DMS53 treated with DMSO at 0.1 percent for 48 hours (cell line): ENCODE measurements at regions not wholly inside any gene's neighbourhood (a gene's known extent, or its start where the extent isn't known, plus 50 kb on each side); places are given as distances from the start of the nearest gene placed in this dataset.

Experiments used
- DNase-seq: peaks from one replicate; lab custom pipeline; 2025; ENCODE audit not compliant: unreplicated experiment; lab: John Stamatoyannopoulos, UW

DNA sequence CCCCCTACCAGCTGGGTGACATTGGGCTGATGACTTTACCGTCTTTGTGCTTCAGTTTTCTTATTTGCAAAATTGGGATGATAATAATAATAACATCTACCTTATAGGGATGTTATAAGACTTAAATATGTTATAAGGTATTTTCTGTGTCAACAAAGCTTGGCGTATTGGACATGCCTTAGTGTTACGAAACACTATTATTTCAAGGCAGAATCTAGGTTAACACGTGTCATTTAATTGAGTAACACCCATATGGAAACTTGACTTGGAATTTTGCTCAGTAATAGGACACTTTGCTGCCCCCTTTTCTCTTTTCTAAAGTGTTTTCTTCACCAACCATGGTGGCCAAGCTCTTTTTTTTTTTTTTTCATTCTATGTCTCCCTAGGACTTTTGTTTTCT lies 294.2 kb upstream of the SALL1 start:
- no peak for DNase-seq

DNA sequence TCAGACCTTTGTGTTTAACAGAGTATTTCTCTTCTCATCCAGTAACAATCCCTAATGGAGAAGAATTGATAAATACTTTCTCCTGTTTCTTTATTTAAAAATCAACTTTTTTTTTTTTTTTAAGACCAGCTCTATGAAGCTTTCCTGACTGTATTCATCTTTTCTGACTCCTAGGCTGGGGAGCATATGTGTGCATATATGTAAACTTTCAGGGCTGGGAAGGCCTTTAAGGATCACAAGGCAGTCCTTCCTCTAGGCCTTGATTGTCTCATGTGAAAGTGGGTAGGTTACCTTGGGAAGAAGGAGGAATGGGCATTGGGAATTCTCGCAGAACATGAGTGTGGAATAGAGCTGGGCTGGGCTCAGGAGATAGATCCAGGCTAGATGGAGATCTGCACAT lies 292.9 kb upstream of the SALL1 start:
- DNase-seq: no peak

GRCh38 chr16:51442141-51442870 lies 291.2 kb upstream of the SALL1 start:
- DNase-seq: no peak

DNA sequence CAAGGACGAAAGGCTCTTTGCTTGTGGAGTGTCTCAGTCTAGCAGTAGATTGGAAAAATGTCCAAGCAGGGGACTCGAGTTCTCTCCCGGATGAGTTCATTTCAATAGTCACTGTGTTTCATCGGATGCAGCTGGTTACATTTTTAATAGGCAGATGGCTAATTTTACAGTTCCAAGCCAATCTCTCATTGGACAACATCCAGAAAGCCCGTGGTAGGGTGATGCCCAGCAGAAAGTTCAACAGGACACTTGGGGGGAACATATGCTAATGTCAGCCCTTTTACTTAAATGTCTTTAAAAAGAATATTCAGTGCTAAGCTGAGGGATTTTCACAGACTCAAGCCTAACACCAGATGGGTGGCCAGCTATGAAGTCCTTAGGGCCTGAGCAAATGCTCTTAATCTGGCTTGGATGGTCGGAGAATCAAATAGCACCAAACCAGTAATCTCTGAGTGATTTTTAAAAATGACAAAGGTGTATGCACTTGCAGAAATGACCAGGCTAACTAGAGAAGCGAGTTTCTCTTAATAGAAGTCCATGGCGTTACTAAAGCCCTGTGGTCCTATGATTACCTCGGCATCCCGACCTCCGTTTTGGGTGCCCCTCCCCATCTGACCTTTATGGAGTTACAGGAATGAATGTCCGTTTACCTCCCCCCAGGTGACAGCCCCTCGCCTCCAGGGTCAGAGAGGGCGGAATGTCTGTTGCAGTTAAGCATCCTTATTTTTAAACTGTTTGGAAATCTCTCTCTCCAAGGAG lies 289.2 kb upstream of the SALL1 start:
- DNase-seq: no peak

DNA sequence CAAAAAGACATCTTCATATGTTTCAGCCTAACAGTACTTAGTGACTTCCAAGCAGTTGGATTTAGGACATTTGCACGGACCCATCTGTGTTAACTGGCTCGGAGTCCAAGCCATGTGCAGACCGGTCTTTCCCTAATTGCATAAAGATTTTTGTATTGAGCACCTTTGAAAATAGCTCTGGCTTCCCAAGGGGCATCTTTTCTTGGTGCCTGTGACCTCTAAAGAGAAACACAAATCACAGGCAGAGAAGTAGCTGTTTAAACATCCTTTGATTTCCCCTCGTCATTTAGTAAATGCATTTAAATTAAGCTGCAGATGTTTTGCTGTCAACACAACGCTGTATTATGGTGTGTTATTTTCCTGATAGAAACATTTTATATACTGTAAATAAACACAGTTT lies 288.2 kb upstream of the SALL1 start:
- no peak for DNase-seq

- DNase-seq: no peak
Measured at GRCh38 chr16:51436742-51437141, 285.7 kb upstream of the SALL1 start.

- DNase-seq: no peak
Measured at GRCh38 chr16:51434567-51435198, 283.6 kb upstream of the SALL1 start.

DNA sequence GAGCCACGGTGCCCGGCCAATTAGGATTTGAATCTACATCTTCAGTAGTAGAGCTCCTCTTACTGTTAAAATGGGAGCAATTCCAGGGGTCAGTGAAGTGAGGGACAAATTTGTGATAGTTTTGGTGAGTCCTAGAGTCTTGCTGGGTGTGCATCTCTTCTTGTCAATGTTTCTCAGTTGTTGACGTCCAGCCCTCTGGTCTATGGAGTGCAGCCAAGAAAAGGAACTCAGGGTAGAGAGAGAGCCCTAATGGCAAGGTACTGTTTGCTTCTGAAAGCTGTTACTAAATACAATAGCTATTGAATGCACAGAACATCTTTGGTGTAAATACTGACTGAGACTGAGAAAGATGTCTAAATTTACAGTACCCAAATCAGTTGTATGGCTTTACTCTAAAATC lies 282.5 kb upstream of the SALL1 start:
- no peak for DNase-seq

GRCh38 chr16:51431517-51432241 lies 280.6 kb upstream of the SALL1 start:
- DNase-seq: no peak

- no peak for DNase-seq
Measured at GRCh38 chr16:51430716-51431369, 279.8 kb upstream of the SALL1 start.

DNA sequence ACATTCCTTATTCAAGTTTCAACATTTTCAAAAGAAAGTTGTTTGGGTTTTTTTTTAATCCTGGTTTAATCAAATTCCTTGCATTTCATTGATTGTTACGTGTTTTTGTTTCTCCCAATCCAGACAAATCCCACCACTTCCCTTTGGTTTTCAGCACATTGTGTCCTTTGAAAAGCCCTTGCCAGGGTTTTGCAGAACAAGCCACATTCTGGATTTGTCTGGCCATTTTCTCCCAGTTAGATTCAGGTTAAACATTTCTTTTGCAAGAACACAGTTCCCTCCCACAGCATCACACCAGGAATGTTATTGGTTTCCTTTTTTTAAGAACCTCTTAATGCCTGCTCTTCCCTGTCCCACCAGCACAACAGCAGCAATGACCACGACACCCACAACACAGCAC lies 278.0 kb upstream of the SALL1 start:
- DNase-seq: no peak

DNA sequence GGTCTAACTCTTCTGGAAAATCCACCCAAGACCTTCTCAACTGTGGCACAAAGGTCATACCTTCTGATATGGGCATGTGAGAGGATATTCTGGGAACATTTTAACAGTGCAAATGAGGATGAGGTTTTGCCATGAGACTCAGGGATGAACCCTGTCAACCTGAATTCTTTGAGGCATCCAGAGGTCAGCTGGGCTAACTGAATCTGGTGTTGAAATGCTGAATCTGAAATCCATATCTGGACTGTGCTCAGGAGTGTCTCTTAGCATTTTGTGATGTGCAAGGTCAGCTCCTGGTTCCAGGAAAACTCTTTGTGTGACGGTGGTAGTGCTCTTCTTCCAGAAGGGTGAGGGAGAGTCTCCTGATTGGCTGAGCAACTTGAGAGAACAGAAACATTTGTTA lies 276.0 kb upstream of the SALL1 start:
- no peak for DNase-seq

GRCh38 chr16:51426276-51426675 lies 275.2 kb upstream of the SALL1 start:
- no peak for DNase-seq

- no peak for DNase-seq
Measured at GRCh38 chr16:51420247-51420646, 269.2 kb upstream of the SALL1 start.

- DNase-seq: no peak
Measured at GRCh38 chr16:51419768-51420167, 268.7 kb upstream of the SALL1 start.

GRCh38 chr16:51418258-51418657 lies 267.2 kb upstream of the SALL1 start:
- DNase-seq: no peak

- no peak for DNase-seq
Measured at GRCh38 chr16:51416926-51417325, 265.9 kb upstream of the SALL1 start.

- DNase-seq: no peak
Measured at GRCh38 chr16:51410125-51410524, 259.1 kb upstream of the SALL1 start.

DNA sequence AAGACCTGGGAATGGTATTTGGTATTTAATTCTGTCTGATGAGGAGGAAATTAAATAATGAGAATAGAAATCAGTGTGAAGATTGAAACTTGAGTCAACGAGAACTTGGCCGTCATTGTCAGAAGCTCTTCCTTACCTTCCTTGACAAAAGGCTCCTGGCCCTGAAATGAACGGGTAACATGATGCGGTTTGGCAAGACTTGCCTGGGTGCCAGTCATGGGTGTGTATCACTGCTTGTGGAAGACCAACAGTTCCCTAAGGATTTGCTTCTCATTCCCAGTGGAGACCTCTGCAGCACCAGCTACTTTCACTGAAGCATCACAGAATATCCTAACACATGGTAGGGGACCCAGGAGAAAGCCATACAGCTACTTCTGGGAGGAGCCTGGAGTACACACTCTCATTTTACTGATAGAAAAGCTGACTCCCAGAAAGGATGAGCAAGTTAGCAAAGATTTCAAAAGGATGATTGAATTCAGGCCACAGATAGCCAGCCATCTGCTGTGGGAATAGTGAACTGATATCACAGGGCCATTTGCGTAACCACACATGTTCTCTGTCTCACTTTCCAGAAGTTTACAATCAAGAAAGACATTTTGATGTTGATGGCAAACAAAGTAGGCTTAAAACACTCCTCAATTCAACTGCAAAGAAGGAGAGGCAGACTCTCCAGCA lies 258.1 kb upstream of the SALL1 start:
- no peak for DNase-seq

GRCh38 chr16:51408357-51408756 lies 257.3 kb upstream of the SALL1 start:
- no peak for DNase-seq
